ENCODE measurements at regions not wholly inside any gene's neighbourhood (a gene's known extent, or its start where the extent isn't known, plus 50 kb on each side); places are given as distances from the start of the nearest gene placed in this dataset.

DNA sequence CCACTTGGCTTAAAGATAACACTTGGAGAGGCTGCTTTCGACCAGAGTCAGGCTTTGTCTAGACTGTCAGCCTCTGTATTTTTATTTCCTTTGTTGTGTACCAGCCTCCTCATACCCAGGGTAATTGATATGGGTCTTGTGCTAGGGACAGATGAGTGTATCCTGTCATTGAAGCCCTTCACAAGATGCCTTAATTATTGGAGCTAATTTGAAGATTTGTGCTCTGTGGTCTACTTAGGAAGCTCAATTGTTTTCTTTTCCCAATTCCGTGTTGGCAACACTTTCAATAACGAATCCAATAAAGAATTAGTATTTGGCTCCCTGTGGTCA, 60.5 kb upstream of the DPH6 start:
- TF ChIP-seq POLR2AphosphoS5 (IDR thresholded peaks at IDR 0.05; ENCODE audit: low read depth, low read length), result no peak
- no peak for TF ChIP-seq POLR2A (IDR thresholded peaks at IDR 0.05; ENCODE audit: low read depth, low read length)
- no peak for TF ChIP-seq TAF1 (IDR thresholded peaks at IDR 0.05; ENCODE audit: borderline replicate concordance, low read depth, low read length)
